MM.1S (cell line): ENCODE measurements at regions not wholly inside any gene's neighbourhood (a gene's known extent, or its start where the extent isn't known, plus 50 kb on each side); places are given as distances from the start of the nearest gene placed in this dataset.
"Not testable (repeated sequence)": the region's sequence is repeated elsewhere in the genome, so short reads cannot be mapped to it uniquely, and the experiment has no call there.

Experiments used
- DNase-seq: peaks from one replicate; pipeline ENCODE4 v3.0.0-alpha.2; 2015
- H2AFZ ChIP-seq: fragments of 300-600 bp; sonication (generic); 2 replicates; pipeline ENCODE4 v1.6.0; 2016; ENCODE audit warnings: antibody characterized with exemption, low read length
- H3F3A ChIP-seq: fragments of 300-600 bp; sonication (generic); 2 replicates; pipeline ENCODE4 v1.6.1; 2016; ENCODE audit warnings: mild to moderate bottlenecking, antibody characterized with exemption, low read length, moderate library complexity, mixed read lengths; ENCODE audit not compliant: insufficient read depth
- H3K27ac ChIP-seq: fragments of 300-600 bp; sonication (generic); 2 replicates; pipeline ENCODE4 v1.5.1; 2016; ENCODE audit warnings: mild to moderate bottlenecking, low read length
- H3K27me3 ChIP-seq: fragments of 300-600 bp; sonication (generic); replicated peaks from 2 replicates; pipeline ENCODE4 v1.6.0; 2016; ENCODE audit warnings: low read length; ENCODE audit not compliant: insufficient read depth
- H3K36me3 ChIP-seq: fragments of 300-600 bp; sonication (generic); replicated peaks from 2 replicates; pipeline ENCODE4 v1.6.1; 2016; ENCODE audit warnings: mild to moderate bottlenecking, low read length, mixed read lengths; ENCODE audit not compliant: insufficient read depth
- H3K4me1 ChIP-seq: fragments of 300-600 bp; sonication (generic); 2 replicates; pipeline ENCODE4 v1.6.1; 2016; ENCODE audit warnings: low read length, mixed read lengths
- H3K4me2 ChIP-seq: fragments of 300-600 bp; sonication (generic); 2 replicates; pipeline ENCODE4 v1.6.0; 2016; ENCODE audit warnings: low read depth, low read length
- H3K4me3 ChIP-seq: fragments of 300-600 bp; sonication (generic); 2 replicates; pipeline ENCODE4 v1.5.1; 2016; ENCODE audit warnings: low read length, mixed read lengths
- H3K79me2 ChIP-seq: fragments of 300-600 bp; sonication (generic); 2 replicates; pipeline ENCODE4 v1.6.1; 2016; ENCODE audit warnings: mixed run types, low read length, mixed read lengths
- H3K9ac ChIP-seq: fragments of 300-600 bp; sonication (generic); 2 replicates; pipeline ENCODE4 v1.6.1; 2016; ENCODE audit warnings: low read length, mixed read lengths
- H3K9me2 ChIP-seq: fragments of 300-600 bp; sonication (generic); replicated peaks from 2 replicates; pipeline ENCODE4 v1.6.1; 2016; ENCODE audit warnings: mild to moderate bottlenecking, low read length, mixed read lengths; ENCODE audit not compliant: insufficient read depth
- H3K9me3 ChIP-seq: fragments of 300-600 bp; sonication (generic); replicated peaks from 2 replicates; pipeline ENCODE4 v1.6.1; 2016; ENCODE audit warnings: mild to moderate bottlenecking, low read length, mixed read lengths; ENCODE audit not compliant: insufficient read depth
- H4K20me1 ChIP-seq: fragments of 300-600 bp; sonication (generic); 2 replicates; pipeline ENCODE4 v1.6.1; 2016; ENCODE audit warnings: mild to moderate bottlenecking, low read length, moderate library complexity, mixed read lengths; ENCODE audit not compliant: insufficient read depth
- CTCF ChIP-seq: fragments of 300-600 bp; sonication (generic); IDR thresholded peaks from 2 replicates; pipeline ENCODE4 v1.5.1; 2016; ENCODE audit warnings: antibody characterized with exemption, low read length, mixed read lengths
- EZH2 ChIP-seq: fragments of 300-600 bp; sonication (generic); optimal IDR thresholded peaks from 2 replicates; pipeline ENCODE3; 2017; ENCODE audit warnings: low read depth, mild to moderate bottlenecking, antibody characterized with exemption, low read length, mixed read lengths
- EZH2phosphoT487 ChIP-seq: fragments of 300-600 bp; sonication (generic); IDR thresholded peaks from 2 replicates; pipeline ENCODE4 v1.6.1; 2018; ENCODE audit warnings: antibody characterized with exemption, low read length

GRCh38 chr15:26191193-26191592 lies 328.1 kb upstream of the ATP10A start:
- TF ChIP-seq CTCF (no peak), EZH2phosphoT487 (no peak), EZH2 (no peak)

DNA sequence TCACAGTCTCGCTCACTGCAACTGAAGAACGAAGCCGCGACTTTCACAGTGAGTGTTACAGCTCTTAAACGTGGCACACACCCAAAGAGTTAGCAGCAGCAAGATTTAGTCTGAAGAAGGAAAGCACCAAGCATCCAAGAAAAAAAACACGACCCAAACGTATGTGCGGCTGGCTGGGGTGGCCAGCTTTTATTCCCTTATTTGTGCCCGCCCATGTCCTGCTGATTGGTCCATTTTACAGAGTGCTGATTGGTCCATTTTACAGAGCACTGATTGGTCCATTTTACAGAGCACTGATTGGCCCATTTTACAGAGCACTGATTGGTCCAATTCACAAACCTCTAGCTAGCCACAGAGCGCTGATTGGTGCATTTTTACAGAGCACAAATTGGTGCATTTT lies 323.0 kb upstream of the ATP10A start:
- not testable (repeated sequence) for H2AFZ ChIP-seq, H3K79me2 ChIP-seq, H3K9me2 ChIP-seq, H4K20me1 ChIP-seq, H3K27me3 ChIP-seq, H3K4me3 ChIP-seq, H3K9me3 ChIP-seq, H3K9ac ChIP-seq, DNase-seq, H3K4me2 ChIP-seq, H3F3A ChIP-seq, H3K36me3 ChIP-seq, H3K4me1 ChIP-seq, H3K27ac ChIP-seq

More at GRCh38 chr15:26191193-26191592, 328.1 kb upstream of the ATP10A start:
- Histone ChIP-seq H3K9me2 (no peaks in the 10 kb centered on the region), H3K36me3 (no peaks in the 10 kb centered on the region), H3K9ac (no peak overlapping the region), H3K27me3 (no peaks in the 10 kb centered on the region), H3K4me1 (no peaks in the 10 kb centered on the region), H3K79me2 (no peaks in the 10 kb centered on the region), H3F3A (no peaks in the 10 kb centered on the region), H2AFZ (no peak overlapping the region), H3K4me2 (no peak overlapping the region), H3K4me3 (no peak overlapping the region), H4K20me1 (no peaks in the 10 kb centered on the region), H3K27ac (no peak overlapping the region), H3K9me3 (no peaks in the 10 kb centered on the region)
- DNase-seq, result no peak

DNA sequence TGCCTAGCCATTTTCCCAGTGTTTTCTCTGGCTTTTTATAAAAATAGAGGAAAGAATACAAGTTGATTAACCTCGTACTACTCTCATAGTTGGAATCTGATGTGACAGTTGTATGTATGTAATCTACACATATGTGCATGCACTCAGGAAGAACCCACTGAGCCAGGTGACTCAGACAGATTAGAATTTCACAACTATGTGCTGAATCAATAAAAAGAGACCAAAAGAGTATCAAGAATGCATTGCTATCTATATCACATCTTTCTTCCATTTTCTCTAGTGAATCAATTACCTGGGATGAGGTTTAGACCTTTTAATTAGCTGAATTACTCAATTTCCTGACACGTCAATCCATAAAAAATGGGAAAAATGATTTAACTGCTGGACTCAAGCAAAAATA lies 319.3 kb upstream of the ATP10A start:
- Histone ChIP-seq H3K4me3 (no peak overlapping the region), H4K20me1 (no peaks in the 10 kb centered on the region), H3K4me1 (no peaks in the 10 kb centered on the region), H3K36me3 (no peaks in the 10 kb centered on the region), H3K27me3 (no peaks in the 10 kb centered on the region), H2AFZ (no peak overlapping the region), H3K9ac (no peak overlapping the region), H3K9me3 (no peaks in the 10 kb centered on the region), H3F3A (no peaks in the 10 kb centered on the region), H3K79me2 (no peaks in the 10 kb centered on the region), H3K9me2 (no peaks in the 10 kb centered on the region), H3K4me2 (no peak overlapping the region), H3K27ac (no peak overlapping the region)
- TF ChIP-seq CTCF (no peak), EZH2phosphoT487 (no peak), EZH2 (no peak)
- DNase-seq, result no peak

GRCh38 chr15:26179906-26180305 lies 316.8 kb upstream of the ATP10A start:
- no peaks in the 10 kb centered on the region for H3K9me3 ChIP-seq
- H2AFZ ChIP-seq, result no peak overlapping the region
- H3K79me2 ChIP-seq, result no peaks in the 10 kb centered on the region
- DNase-seq, result no peak
- H3K36me3 ChIP-seq, result no peaks in the 10 kb centered on the region
- no peaks in the 10 kb centered on the region for H3K4me1 ChIP-seq
- H3K9ac ChIP-seq, result no peak overlapping the region
- TF ChIP-seq EZH2, result no peak
- no peak for TF ChIP-seq CTCF
- TF ChIP-seq EZH2phosphoT487, result no peak
- no peak overlapping the region for H3K4me3 ChIP-seq
- no peak overlapping the region for H3K4me2 ChIP-seq
- no peak overlapping the region for H3K27ac ChIP-seq
- no peaks in the 10 kb centered on the region for H4K20me1 ChIP-seq
- H3K27me3 ChIP-seq, result no peaks in the 10 kb centered on the region
- H3F3A ChIP-seq, result no peaks in the 10 kb centered on the region
- no peaks in the 10 kb centered on the region for H3K9me2 ChIP-seq
